SK-N-SH (cell line): ENCODE measurements at regions not wholly inside any gene's neighbourhood (a gene's known extent, or its start where the extent isn't known, plus 50 kb on each side); places are given as distances from the start of the nearest gene placed in this dataset.

Experiments used
- CTCF ChIA-PET: fragments of 300-600, 350-600 bp; formaldehyde crosslinking; extraction: SDS; loops from one replicate; lab custom pipeline; 2021; lab: Yijun Ruan, JAX
- POLR2A ChIA-PET: fragments of 350-600 bp; sonication (Branson Sonifier 250); formaldehyde crosslinking; extraction: SDS; loops from one replicate; lab custom pipeline; 2020; ENCODE audit warnings: antibody characterized with exemption, inconsistent platforms; lab: Yijun Ruan, JAX
- DNase-seq: peaks from one replicate; pipeline ENCODE4 v3.0.0; 2012
- H2AFZ ChIP-seq: fragments of 200-600 bp; sonication (generic); 2 replicates; pipeline ENCODE4 v1.8.1; 2016; ENCODE audit warnings: antibody characterized with exemption, mild to moderate bottlenecking, low read depth
- H3F3A ChIP-seq: fragments of 200-600 bp; sonication (generic); replicated peaks from 2 replicates; pipeline ENCODE3; 2016; ENCODE audit warnings: antibody characterized with exemption, mild to moderate bottlenecking; ENCODE audit not compliant: insufficient read depth
- H3K27ac ChIP-seq, 2 experiments: fragments of 200-500 bp in 1 of 2; fragments of 200-600 bp in 1 of 2; sonication (Bioruptor generic) in 1 of 2; sonication (generic), shearing (Covaris generic) in 1 of 2; 2 replicates each; pipeline versions ENCODE4 v1.5.1 to v1.6.1; 2014 to 2016; ENCODE audit warnings: low read depth in 2 of 2, inconsistent platforms in 1 of 2, low read length in 1 of 2, mild to moderate bottlenecking in 1 of 2, mixed read lengths in 1 of 2
- H3K27me3 ChIP-seq: fragments of 200-600 bp; sonication (generic), shearing (Covaris generic); 2 replicates; pipeline ENCODE4 v1.6.1; 2016; ENCODE audit warnings: mixed run types; ENCODE audit not compliant: insufficient read depth
- H3K36me3 ChIP-seq, 2 experiments: fragments of 200-500 bp in 1 of 2; fragments of 200-600 bp in 1 of 2; sonication (Bioruptor generic) in 1 of 2; sonication (generic) in 1 of 2; replicated peaks in 1 of 2; 2 replicates each; pipeline versions ENCODE3 to v1.5.1; 2014 to 2016; ENCODE audit warnings: low read length in 1 of 2, mild to moderate bottlenecking in 1 of 2; ENCODE audit not compliant: insufficient read depth in 2 of 2, control insufficient read depth in 1 of 2
- H3K4me1 ChIP-seq, 2 experiments: fragments of 200-500 bp in 1 of 2; fragments of 200-600 bp in 1 of 2; sonication (Bioruptor generic) in 1 of 2; sonication (generic), shearing (Covaris generic) in 1 of 2; 2 replicates each; pipeline versions ENCODE4 v1.5.1 to v1.6.1; 2014 to 2016; ENCODE audit warnings: low read depth in 1 of 2, low read length in 1 of 2, mixed run types in 1 of 2; ENCODE audit not compliant: insufficient read depth in 2 of 2, control insufficient read depth in 1 of 2
- H3K4me2 ChIP-seq: fragments of 200-600 bp; sonication (generic), shearing (Covaris generic); 2 replicates; pipeline ENCODE4 v1.6.1; 2017; ENCODE audit warnings: mixed run types
- H3K4me3 ChIP-seq, 2 experiments: fragments of 200-500 bp in 1 of 2; fragments of 200-600 bp in 1 of 2; sonication (Bioruptor generic) in 1 of 2; sonication (generic), shearing (Covaris generic) in 1 of 2; 2 replicates each; pipeline versions ENCODE4 v1.5.1 to v1.8.1; 2014 to 2016; ENCODE audit warnings: low read depth in 2 of 2, inconsistent platforms in 1 of 2, low read length in 1 of 2, mild to moderate bottlenecking in 1 of 2, mixed read lengths in 1 of 2, moderate library complexity in 1 of 2
- H3K79me2 ChIP-seq: fragments of 200-600 bp; sonication (generic); 2 replicates; pipeline ENCODE4 v1.8.1; 2017; ENCODE audit warnings: mild to moderate bottlenecking; ENCODE audit not compliant: insufficient read depth
- H3K9ac ChIP-seq: fragments of 200-600 bp; sonication (generic); 2 replicates; pipeline ENCODE4 v1.6.1; 2017; ENCODE audit warnings: mixed run types
- H3K9me2 ChIP-seq: fragments of 200-600 bp; sonication (generic); 2 replicates; pipeline ENCODE4 v1.6.1; 2017; ENCODE audit warnings: mixed run types
- H3K9me3 ChIP-seq: fragments of 200-600 bp; sonication (generic); 2 replicates; pipeline ENCODE4 v1.6.1; 2017; ENCODE audit warnings: mixed run types, mild to moderate bottlenecking, moderate library complexity
- H4K20me1 ChIP-seq: fragments of 200-600 bp; sonication (generic); 2 replicates; pipeline ENCODE4 v1.6.1; 2017; ENCODE audit warnings: mild to moderate bottlenecking, mixed run types; ENCODE audit not compliant: insufficient read depth
- FOSL2 ChIP-seq: IDR thresholded peaks from 2 replicates; pipeline ENCODE4 v1.4.0; 2012; ENCODE audit warnings: low read depth, mild to moderate bottlenecking, moderate library complexity, borderline replicate concordance
- GABPA ChIP-seq: IDR thresholded peaks from 2 replicates; pipeline ENCODE4 v1.4.0; 2012; ENCODE audit warnings: low read depth, mild to moderate bottlenecking
- GATA2 ChIP-seq: sonication (generic); formaldehyde crosslinking; IDR thresholded peaks from 2 replicates; pipeline ENCODE4 v1.5.0; 2020; ENCODE audit warnings: mild to moderate bottlenecking, missing genetic modification reagents
- MAX ChIP-seq: IDR thresholded peaks from 2 replicates; pipeline ENCODE4 v1.4.0; 2012; ENCODE audit warnings: low read depth
- MXI1 ChIP-seq: IDR thresholded peaks from 2 replicates; pipeline ENCODE4 v1.6.1; 2012; ENCODE audit warnings: mild to moderate bottlenecking, low read depth, low read length, improper control_type of control experiment
- PBX3 ChIP-seq: IDR thresholded peaks from 2 replicates; pipeline ENCODE4; 2012
- POLR2AphosphoS5 ChIP-seq: IDR thresholded peaks from 2 replicates; pipeline ENCODE4 v1.6.1; 2012; ENCODE audit warnings: low read depth, low read length
- RAD21 ChIP-seq: IDR thresholded peaks from 2 replicates; pipeline ENCODE4 v1.6.1; 2012; ENCODE audit warnings: mild to moderate bottlenecking, low read length
- SIN3A ChIP-seq: IDR thresholded peaks from 2 replicates; pipeline ENCODE4 v1.6.1; 2012; ENCODE audit warnings: low read depth, mild to moderate bottlenecking, low read length, moderate library complexity, borderline replicate concordance
- TAF1 ChIP-seq: IDR thresholded peaks from 2 replicates; pipeline ENCODE4 v1.6.1; 2012; ENCODE audit warnings: low read depth, mild to moderate bottlenecking, low read length, moderate library complexity, borderline replicate concordance
- USF1 ChIP-seq: IDR thresholded peaks from 2 replicates; pipeline ENCODE4 v1.4.0; 2012; ENCODE audit warnings: low read depth, borderline replicate concordance
- YY1 ChIP-seq: IDR thresholded peaks from 2 replicates; pipeline ENCODE4 v1.4.0; 2012; ENCODE audit warnings: low read depth, mild to moderate bottlenecking
- ZBTB33 ChIP-seq: IDR thresholded peaks from 2 replicates; pipeline ENCODE4 v1.4.0; 2012; ENCODE audit warnings: low read depth, borderline replicate concordance
- WGBS: methylation state at CpG from one replicate; pipeline ENCODE4 v1.1.6; 2017; ENCODE audit warnings: low lambda C conversion rate; 5-methylcytosine and 5-hydroxymethylcytosine counted together
- TF ChIP-seq, protein P1 (sequence below): fragments of 150-350 bp; IDR thresholded peaks from 2 replicates; pipeline ENCODE4 v1.6.1; 2017; ENCODE audit warnings: antibody characterized with exemption, low read length, low read depth, borderline replicate concordance
- TF ChIP-seq, protein P2 (sequence below): IDR thresholded peaks from 2 replicates; pipeline ENCODE4 v1.6.1; 2012; ENCODE audit warnings: mild to moderate bottlenecking, low read depth, low read length, moderate library complexity

DNA sequence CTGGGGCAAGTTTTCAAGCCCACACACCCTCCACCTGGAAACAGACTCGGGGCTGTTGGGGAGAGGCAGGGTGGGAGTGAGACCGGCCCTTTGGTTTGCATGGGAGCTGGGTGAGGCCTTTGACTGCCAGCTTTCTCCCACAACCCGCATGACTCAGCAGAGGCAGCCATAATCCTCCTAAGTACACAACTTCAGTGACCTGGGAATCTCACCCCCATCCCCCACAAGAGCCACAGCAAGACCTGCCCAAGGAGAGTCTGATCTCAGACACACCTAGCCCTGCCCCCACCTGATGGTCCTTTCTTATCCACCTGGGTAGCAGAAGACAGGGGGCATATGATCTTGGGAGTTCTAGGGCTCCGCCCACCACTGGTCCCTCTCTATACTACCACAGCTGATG, 1615.4 kb downstream of the EFNB2 start:
- TF ChIP-seq GATA2 (CRISPR knock-in tag) (no peak), MXI1 (no peak), USF1 (no peak), RAD21 (no peak), ZBTB33 (no peak), FOSL2 (no peak), POLR2AphosphoS5 (no peak), SIN3A (no peak), YY1 (no peak), MAX (no peak), GABPA (no peak), TAF1 (no peak), PBX3 (no peak)
- TF ChIP-seq, protein P1, sequence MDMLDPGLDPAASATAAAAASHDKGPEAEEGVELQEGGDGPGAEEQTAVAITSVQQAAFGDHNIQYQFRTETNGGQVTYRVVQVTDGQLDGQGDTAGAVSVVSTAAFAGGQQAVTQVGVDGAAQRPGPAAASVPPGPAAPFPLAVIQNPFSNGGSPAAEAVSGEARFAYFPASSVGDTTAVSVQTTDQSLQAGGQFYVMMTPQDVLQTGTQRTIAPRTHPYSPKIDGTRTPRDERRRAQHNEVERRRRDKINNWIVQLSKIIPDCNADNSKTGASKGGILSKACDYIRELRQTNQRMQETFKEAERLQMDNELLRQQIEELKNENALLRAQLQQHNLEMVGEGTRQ, result no peak
- TF ChIP-seq, protein P2, sequence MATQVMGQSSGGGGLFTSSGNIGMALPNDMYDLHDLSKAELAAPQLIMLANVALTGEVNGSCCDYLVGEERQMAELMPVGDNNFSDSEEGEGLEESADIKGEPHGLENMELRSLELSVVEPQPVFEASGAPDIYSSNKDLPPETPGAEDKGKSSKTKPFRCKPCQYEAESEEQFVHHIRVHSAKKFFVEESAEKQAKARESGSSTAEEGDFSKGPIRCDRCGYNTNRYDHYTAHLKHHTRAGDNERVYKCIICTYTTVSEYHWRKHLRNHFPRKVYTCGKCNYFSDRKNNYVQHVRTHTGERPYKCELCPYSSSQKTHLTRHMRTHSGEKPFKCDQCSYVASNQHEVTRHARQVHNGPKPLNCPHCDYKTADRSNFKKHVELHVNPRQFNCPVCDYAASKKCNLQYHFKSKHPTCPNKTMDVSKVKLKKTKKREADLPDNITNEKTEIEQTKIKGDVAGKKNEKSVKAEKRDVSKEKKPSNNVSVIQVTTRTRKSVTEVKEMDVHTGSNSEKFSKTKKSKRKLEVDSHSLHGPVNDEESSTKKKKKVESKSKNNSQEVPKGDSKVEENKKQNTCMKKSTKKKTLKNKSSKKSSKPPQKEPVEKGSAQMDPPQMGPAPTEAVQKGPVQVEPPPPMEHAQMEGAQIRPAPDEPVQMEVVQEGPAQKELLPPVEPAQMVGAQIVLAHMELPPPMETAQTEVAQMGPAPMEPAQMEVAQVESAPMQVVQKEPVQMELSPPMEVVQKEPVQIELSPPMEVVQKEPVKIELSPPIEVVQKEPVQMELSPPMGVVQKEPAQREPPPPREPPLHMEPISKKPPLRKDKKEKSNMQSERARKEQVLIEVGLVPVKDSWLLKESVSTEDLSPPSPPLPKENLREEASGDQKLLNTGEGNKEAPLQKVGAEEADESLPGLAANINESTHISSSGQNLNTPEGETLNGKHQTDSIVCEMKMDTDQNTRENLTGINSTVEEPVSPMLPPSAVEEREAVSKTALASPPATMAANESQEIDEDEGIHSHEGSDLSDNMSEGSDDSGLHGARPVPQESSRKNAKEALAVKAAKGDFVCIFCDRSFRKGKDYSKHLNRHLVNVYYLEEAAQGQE, result no peak

More for the DNA sequence above, 1615.4 kb downstream of the EFNB2 start:
- ChIA-PET POLR2A (no interaction called here), CTCF (no interaction called here)
- H3K79me2 ChIP-seq, result no peaks in the 10 kb centered on the region
- no peaks in the 10 kb centered on the region for H4K20me1 ChIP-seq
- H3F3A ChIP-seq, result no peaks in the 10 kb centered on the region
- no peak overlapping the region for H2AFZ ChIP-seq
- no peaks in the 10 kb centered on the region for H3K36me3 ChIP-seq
- no peak overlapping the region for H3K4me2 ChIP-seq
- H3K4me1 ChIP-seq, result no peaks in the 10 kb centered on the region
- no peak overlapping the region for H3K27ac ChIP-seq
- DNase-seq, result no peak
- no peaks in the 10 kb centered on the region for H3K27me3 ChIP-seq
- no peak overlapping the region for H3K9ac ChIP-seq
- H3K9me2 ChIP-seq, result no peaks in the 10 kb centered on the region
- H3K9me3 ChIP-seq, result no peaks in the 10 kb centered on the region
- H3K4me3 ChIP-seq, result no peak overlapping the region
- WGBS, result 32% methylated on average over 3 of the region's 4 CpGs
